C4-2B (cell line): ENCODE measurements at regions not wholly inside any gene's neighbourhood (a gene's known extent, or its start where the extent isn't known, plus 50 kb on each side); places are given as distances from the start of the nearest gene placed in this dataset.

Experiments used
- ZFX ChIP-seq: fragments of 450-650 bp; IDR thresholded peaks from 2 replicates; pipeline ENCODE4 v1.6.1; 2017
- TF ChIP-seq, protein P1 (sequence below): fragments of 450-650 bp; conservative IDR thresholded peaks from 2 replicates; pipeline ENCODE4 v1.5.1; 2017; ENCODE audit warnings: mild to moderate bottlenecking

DNA sequence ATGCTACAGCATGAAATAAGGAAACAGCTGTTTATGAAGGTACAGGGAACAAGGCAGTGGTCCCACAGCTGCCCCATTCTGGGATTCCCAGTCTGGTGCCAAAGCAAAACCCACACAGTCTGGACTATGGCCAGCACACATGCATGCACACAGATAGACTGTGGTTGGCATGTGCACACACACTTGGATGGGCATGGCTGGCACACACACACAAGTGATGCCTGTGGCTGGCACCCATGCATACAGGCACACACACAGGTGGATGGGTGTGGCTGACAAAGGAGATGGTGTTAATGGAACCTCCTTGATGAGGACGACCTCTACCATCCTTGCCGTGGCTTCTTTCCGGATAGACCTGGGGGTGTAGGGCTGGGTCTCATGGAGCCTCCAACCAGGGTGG lies 114.0 kb upstream of the LYZL2 start:
- TF ChIP-seq, protein P1, sequence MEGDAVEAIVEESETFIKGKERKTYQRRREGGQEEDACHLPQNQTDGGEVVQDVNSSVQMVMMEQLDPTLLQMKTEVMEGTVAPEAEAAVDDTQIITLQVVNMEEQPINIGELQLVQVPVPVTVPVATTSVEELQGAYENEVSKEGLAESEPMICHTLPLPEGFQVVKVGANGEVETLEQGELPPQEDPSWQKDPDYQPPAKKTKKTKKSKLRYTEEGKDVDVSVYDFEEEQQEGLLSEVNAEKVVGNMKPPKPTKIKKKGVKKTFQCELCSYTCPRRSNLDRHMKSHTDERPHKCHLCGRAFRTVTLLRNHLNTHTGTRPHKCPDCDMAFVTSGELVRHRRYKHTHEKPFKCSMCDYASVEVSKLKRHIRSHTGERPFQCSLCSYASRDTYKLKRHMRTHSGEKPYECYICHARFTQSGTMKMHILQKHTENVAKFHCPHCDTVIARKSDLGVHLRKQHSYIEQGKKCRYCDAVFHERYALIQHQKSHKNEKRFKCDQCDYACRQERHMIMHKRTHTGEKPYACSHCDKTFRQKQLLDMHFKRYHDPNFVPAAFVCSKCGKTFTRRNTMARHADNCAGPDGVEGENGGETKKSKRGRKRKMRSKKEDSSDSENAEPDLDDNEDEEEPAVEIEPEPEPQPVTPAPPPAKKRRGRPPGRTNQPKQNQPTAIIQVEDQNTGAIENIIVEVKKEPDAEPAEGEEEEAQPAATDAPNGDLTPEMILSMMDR, result no peak
- no peak for TF ChIP-seq ZFX
